Prostate gland (tissue), 2 donors: ENCODE measurements at regions not wholly inside any gene's neighbourhood (a gene's known extent, or its start where the extent isn't known, plus 50 kb on each side); places are given as distances from the start of the nearest gene placed in this dataset.

ENCODE experiments used
- POLR2A ChIP-seq: fragments of 450-650 bp; IDR thresholded peaks from one replicate; pipeline ENCODE4 v1.6.1; 2016; ENCODE audit warnings: antibody characterized with exemption, mild to moderate bottlenecking
- POLR2AphosphoS5 ChIP-seq: sonication (generic); formaldehyde crosslinking; IDR thresholded peaks from one replicate; pipeline ENCODE4 v1.6.1; 2017; ENCODE audit warnings: antibody characterized with exemption
- TF ChIP-seq, protein P1 (sequence below), 4 experiments: fragments of 200-600 bp in 2 of 4; fragments of 450-650 bp in 2 of 4; sonication (generic) in 2 of 4; IDR thresholded peaks; 1 replicate in 3 of 4; 2 replicates in 1 of 4; pipeline ENCODE4 v1.5.1; 2016 to 2019; ENCODE audit warnings: antibody characterized with exemption in 4 of 4, mild to moderate bottlenecking in 2 of 4, moderate library complexity in 2 of 4

DNA sequence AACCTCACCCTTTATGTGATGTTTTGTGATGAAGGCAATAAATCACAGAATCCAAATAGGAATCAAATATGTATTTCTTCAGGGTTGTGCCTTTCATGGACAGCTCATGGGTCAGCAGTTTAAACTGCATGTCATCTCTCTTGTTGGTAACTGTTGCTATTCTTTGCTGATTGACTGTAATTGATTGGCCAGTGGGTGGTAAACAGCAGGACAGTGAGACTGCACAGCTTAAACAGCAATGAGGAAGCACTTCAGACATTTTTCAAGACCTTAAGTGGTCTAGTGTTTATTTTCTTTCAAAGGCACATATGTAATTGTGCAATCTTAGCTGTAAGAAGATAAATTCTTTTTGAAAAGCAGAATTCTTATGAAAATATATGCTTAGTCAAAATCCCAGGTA is 260.5 kb downstream of the COX7C start:
- TF ChIP-seq, protein P1, sequence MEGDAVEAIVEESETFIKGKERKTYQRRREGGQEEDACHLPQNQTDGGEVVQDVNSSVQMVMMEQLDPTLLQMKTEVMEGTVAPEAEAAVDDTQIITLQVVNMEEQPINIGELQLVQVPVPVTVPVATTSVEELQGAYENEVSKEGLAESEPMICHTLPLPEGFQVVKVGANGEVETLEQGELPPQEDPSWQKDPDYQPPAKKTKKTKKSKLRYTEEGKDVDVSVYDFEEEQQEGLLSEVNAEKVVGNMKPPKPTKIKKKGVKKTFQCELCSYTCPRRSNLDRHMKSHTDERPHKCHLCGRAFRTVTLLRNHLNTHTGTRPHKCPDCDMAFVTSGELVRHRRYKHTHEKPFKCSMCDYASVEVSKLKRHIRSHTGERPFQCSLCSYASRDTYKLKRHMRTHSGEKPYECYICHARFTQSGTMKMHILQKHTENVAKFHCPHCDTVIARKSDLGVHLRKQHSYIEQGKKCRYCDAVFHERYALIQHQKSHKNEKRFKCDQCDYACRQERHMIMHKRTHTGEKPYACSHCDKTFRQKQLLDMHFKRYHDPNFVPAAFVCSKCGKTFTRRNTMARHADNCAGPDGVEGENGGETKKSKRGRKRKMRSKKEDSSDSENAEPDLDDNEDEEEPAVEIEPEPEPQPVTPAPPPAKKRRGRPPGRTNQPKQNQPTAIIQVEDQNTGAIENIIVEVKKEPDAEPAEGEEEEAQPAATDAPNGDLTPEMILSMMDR (IDR thresholded peaks at IDR 0.05) = no peak
- TF ChIP-seq POLR2A (no peak), POLR2AphosphoS5 (no peak)
